ENCODE measurements at regions not wholly inside any gene's neighbourhood (a gene's known extent, or its start where the extent isn't known, plus 50 kb on each side); places are given as distances from the start of the nearest gene placed in this dataset.

GRCh38 chr3:140752499-140752898 lies 74.6 kb downstream of the TRIM42 start:
- 90 to 97% (median 95%) methylated on average over 2 of the region's 2 CpGs for WGBS, 3 donors
- H3K9me3 ChIP-seq = no peaks in the 10 kb centered on the region
- no peak overlapping the region for H3K27ac ChIP-seq
- ATAC-seq = no peak
- no peak for TF ChIP-seq CTCF (IDR thresholded peaks at IDR 0.05)
- no peak for DNase-seq
- H3K4me3 ChIP-seq = no peak overlapping the region
- H3K27me3 ChIP-seq (ENCODE audit: insufficient read depth in 3 of 3, low read length in 2 of 3) = no peaks in the 10 kb centered on the region
- H3K36me3 ChIP-seq (ENCODE audit: insufficient read depth in 1 of 2, low read depth in 1 of 2) = no peaks in the 10 kb centered on the region
- no peaks in the 10 kb centered on the region for H3K4me1 ChIP-seq
- intact Hi-C loops (cut with DNase I) = no loop called here

DNA sequence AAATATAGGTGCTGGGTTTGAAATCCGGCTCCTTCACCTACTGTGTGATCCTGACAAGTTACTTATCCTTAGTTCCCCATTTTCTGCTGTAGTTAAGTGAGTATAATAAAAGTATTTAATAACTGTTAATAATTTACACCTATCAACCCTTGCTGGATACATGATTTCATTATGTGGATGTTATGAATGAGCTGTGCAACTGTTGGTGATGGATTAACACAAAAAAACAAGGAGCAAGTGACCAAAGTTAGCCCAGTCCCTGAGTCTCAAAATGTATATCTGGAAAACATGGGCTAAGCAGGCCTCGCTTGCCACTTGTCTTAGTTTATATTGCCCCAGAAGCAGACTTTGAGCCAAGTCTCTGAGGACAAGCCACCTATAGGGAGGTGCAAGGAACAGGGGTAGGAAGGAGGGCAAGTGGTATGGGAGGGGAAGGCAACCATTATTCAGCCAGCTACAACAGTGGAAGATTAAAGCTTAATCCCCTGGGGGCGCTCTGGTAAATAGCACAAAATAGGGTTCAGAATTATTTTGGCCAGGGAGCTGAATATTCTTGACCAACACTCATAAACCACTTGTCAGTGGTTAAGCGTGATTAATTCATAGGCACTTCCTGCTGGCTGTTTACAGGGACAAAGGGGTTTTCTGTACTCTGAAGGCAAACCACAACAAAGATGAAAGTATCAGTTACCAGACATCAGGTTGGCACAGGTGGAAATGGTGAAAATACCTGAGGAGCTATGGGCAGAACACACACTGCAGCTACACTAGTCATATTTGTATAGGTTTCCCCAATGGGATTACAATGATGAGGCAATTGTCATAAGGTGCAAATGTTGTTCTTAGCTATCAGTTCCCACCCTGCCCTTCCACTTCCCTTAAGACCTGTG lies 76.2 kb downstream of the TRIM42 start:
- no peaks in the 10 kb centered on the region for H3K27me3 ChIP-seq (ENCODE audit: insufficient read depth in 3 of 3, low read length in 2 of 3)
- intact Hi-C loops (cut with DNase I) = no loop called here

DNA sequence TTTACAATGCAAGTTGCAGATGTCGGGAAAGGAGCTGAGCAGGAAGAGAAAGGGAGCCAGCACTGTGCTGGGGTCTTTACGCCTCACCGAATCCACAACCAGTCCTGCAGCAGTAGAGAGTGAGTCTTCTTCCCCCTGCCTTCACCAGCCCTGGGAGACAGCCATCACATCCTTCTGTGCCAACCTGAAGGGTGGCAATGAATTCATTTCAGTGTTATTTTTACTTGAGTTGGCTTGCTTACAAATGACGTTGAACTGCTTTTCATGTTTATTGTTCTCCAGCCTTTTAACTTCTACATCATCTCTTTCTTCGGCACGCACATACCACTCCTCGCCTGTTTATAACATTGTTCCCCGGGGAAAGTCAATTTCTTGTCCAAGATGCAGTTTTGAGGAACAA lies 77.1 kb downstream of the TRIM42 start:
- no peaks in the 10 kb centered on the region for H3K4me1 ChIP-seq
- TF ChIP-seq CTCF (IDR thresholded peaks at IDR 0.05) = no peak
- H3K4me3 ChIP-seq = no peak overlapping the region
- H3K9me3 ChIP-seq = no peaks in the 10 kb centered on the region
- intact Hi-C loops (cut with DNase I) = no loop called here
- no peak overlapping the region for H3K27ac ChIP-seq
- H3K27me3 ChIP-seq (ENCODE audit: insufficient read depth in 3 of 3, low read length in 2 of 3) = no peaks in the 10 kb centered on the region
- no peaks in the 10 kb centered on the region for H3K36me3 ChIP-seq (ENCODE audit: insufficient read depth in 1 of 2, low read depth in 1 of 2)
- WGBS, 3 donors = 68 to 75% (median 69%) methylated on average over 8 of the region's 8 CpGs
- ATAC-seq (no peak), DNase-seq (no peak)

More for the DNA sequence above, 76.2 kb downstream of the TRIM42 start:
- 68 to 75% (median 73%) methylated on average over 4 of the region's 4 CpGs for WGBS, 3 donors
- Histone ChIP-seq H3K27ac (no peak overlapping the region), H3K4me3 (no peak overlapping the region), H3K4me1 (no peaks in the 10 kb centered on the region), H3K36me3 (ENCODE audit: insufficient read depth in 1 of 2, low read depth in 1 of 2) (no peaks in the 10 kb centered on the region), H3K9me3 (no peaks in the 10 kb centered on the region)
- no peak for ATAC-seq
- TF ChIP-seq CTCF (IDR thresholded peaks at IDR 0.05) = no peak
- DNase-seq = no peak

DNA sequence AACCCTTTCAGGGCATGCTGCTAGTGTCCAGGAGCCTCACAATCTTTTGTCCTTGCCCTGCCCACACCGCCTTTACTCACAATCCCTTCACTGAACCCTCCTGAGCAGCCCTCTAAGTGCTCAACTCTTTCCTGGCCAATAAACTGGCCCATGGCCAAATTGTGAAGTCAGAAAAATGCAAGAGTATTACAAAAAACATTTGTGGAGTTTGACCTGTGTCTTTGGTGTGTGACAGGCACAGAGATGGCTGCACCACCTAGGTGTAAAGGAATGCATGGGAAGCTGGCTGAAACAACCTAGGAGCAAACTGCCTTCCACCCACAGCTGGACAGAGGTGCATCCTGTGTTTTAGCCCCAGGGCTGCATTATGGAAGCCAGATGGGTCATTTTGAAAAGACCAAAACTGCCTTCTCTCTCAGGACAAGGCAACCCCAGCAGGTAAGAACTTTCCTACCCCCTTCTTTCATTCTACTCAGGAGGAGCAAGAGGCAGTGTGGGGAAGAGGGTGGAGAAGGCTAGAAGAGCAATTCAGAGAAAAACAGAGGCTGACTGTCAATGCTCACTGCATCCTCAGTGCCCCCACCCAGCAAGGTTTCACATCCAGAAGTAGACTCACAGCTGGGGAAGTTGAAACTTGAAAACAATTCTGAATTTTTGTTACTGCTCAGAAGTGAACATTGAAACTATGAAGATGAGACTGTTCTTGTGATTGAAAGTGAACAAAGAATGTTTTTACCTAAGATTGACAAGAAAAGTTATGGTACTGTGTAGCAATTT lies 78.6 kb downstream of the TRIM42 start:
- H3K27ac ChIP-seq = no peak overlapping the region
- no peak for TF ChIP-seq CTCF (IDR thresholded peaks at IDR 0.05)
- no peaks in the 10 kb centered on the region for H3K9me3 ChIP-seq
- no peak for DNase-seq
- no peaks in the 10 kb centered on the region for H3K27me3 ChIP-seq (ENCODE audit: insufficient read depth in 3 of 3, low read length in 2 of 3)
- intact Hi-C loops (cut with DNase I) = no loop called here
- H3K36me3 ChIP-seq (ENCODE audit: insufficient read depth in 1 of 2, low read depth in 1 of 2) = no peaks in the 10 kb centered on the region
- 0 to 86% (median 36%) methylated on average over 1 of the region's 1 CpG for whole genome bisulfite sequencing, 3 donors
- no peaks in the 10 kb centered on the region for H3K4me1 ChIP-seq
- no peak for ATAC-seq
- H3K4me3 ChIP-seq = no peak overlapping the region
